ENCODE measurements at regions not wholly inside any gene's neighbourhood (a gene's known extent, or its start where the extent isn't known, plus 50 kb on each side); places are given as distances from the start of the nearest gene placed in this dataset.

GRCh38 chr7:55690-56248, 136.6 kb upstream of the FAM20C start:
- Histone ChIP-seq H2BK120ac (ENCODE audit: low read depth, low read length) (no peak overlapping the region), H3K4me2 (ENCODE audit: low read depth, low read length) (no peak overlapping the region), H3K36me3 (ENCODE audit: control insufficient read depth, insufficient read depth, low read length) (no peaks in the 10 kb centered on the region), H2AK9ac (replicated peaks; ENCODE audit: low read depth, low read length, poor library complexity) (no peak overlapping the region), H3K9me1 (ENCODE audit: insufficient read depth, low read length) (no peaks in the 10 kb centered on the region), H3K4me1 (ENCODE audit: control insufficient read depth, insufficient read depth, low read length) (no peaks in the 10 kb centered on the region), H3K27me3 (ENCODE audit: control insufficient read depth, insufficient read depth, low read length) (peaks cover 42% of the 10 kb centered on the region), H3K9me3 (ENCODE audit: control insufficient read depth, insufficient read depth, low read length) (peaks cover 4% of the 10 kb centered on the region), H3K14ac (replicated peaks; ENCODE audit: low read depth, low read length) (no peak overlapping the region), H3K4ac (ENCODE audit: low read depth, low read length) (no peak overlapping the region), H2AFZ (replicated peaks; ENCODE audit: low read length, poor library complexity) (peak overlapping the region; percentile 14), H3K9ac (ENCODE audit: low read depth, low read length) (no peak overlapping the region), H3K79me1 (ENCODE audit: low read depth in 1 of 2, low read length in 2 of 2) (no peaks in the 10 kb centered on the region), H3K18ac (ENCODE audit: low read depth, low read length) (no peak overlapping the region), H3K4me3 (ENCODE audit: insufficient read depth, low read depth, low read length) (no peak overlapping the region), H2BK5ac (ENCODE audit: low read depth, low read length, poor library complexity, severe bottlenecking) (no peak overlapping the region), H3K27ac (ENCODE audit: insufficient read depth, low read length) (no peak overlapping the region), H3K56ac (ENCODE audit: extremely low read depth, insufficient read depth, low read length) (no peak overlapping the region), H3K23ac (ENCODE audit: low read depth, low read length) (no peak overlapping the region), H2AK5ac (ENCODE audit: low read depth, low read length) (no peak overlapping the region), H2BK20ac (ENCODE audit: low read depth, low read length) (no peak overlapping the region), H2BK15ac (ENCODE audit: low read depth, low read length) (no peak overlapping the region), H4K91ac (ENCODE audit: insufficient read depth, low read depth, low read length) (no peak overlapping the region), H4K5ac (ENCODE audit: low read depth, low read length) (no peak overlapping the region), H4K8ac (ENCODE audit: low read depth in 2 of 2, low read length in 2 of 2) (no peak overlapping the region), H4K20me1 (ENCODE audit: insufficient read depth, low read length) (no peaks in the 10 kb centered on the region)
- no TSS peak for BruUV-seq (replicated peaks)
- WGBS, 2 experiments (ENCODE audit: extremely low coverage in 2 of 2, insufficient read length in 1 of 2): 74% methylated on average over 4 of the region's 9 CpGs; no CpG with 5 or more reads in 1 of the 2 experiments
- in situ Hi-C loops (cut with MboI; ENCODE audit: low sequenced_read_pairs) (no loop called here), dilution Hi-C loops (cut with HindIII; ENCODE audit: low sequenced_read_pairs, unreplicated experiment) (no loop called here), intact Hi-C loops (cut with micrococcal nuclease) (no loop called here)
- no peak for TF ChIP-seq RCOR1 (IDR thresholded peaks at IDR 0.05; ENCODE audit: insufficient replicate concordance, low read length)
- no peak for TF ChIP-seq RFX5 (IDR thresholded peaks at IDR 0.05; ENCODE audit: low read depth, low read length)
- TF ChIP-seq POLR2A (IDR thresholded peaks at IDR 0.05; ENCODE audit: low read depth, low read length): no peak
- TF ChIP-seq MXI1 (IDR thresholded peaks at IDR 0.05; ENCODE audit: borderline replicate concordance, low read depth, low read length): no peak
- TF ChIP-seq BHLHE40 (IDR thresholded peaks at IDR 0.05; ENCODE audit: low read depth, low read length): no peak
- no peak for TF ChIP-seq MAZ (IDR thresholded peaks at IDR 0.05; ENCODE audit: borderline replicate concordance, low read depth, low read length)
- TF ChIP-seq NFE2L2 (IDR thresholded peaks at IDR 0.05; ENCODE audit: low read depth, low read length): no peak
- no peak for TF ChIP-seq FOS (IDR thresholded peaks at IDR 0.05; ENCODE audit: low read depth, low read length)
- TF ChIP-seq USF2 (IDR thresholded peaks at IDR 0.05; ENCODE audit: low read depth, low read length): no peak
- TF ChIP-seq RAD21 (IDR thresholded peaks at IDR 0.05; ENCODE audit: low read length): no peak
- POLR2A ChIA-PET (ENCODE audit: unreplicated experiment): no interaction called here
- no peak for ATAC-seq (ENCODE audit: low read depth)
- DNase-seq: no peak
- CTCF ChIA-PET: interaction anchor here (0.9 kb wide), 1 partner anchor 8 kb away, joined by 3 read pairs; no protein-coding TSS in a partner anchor

Data from IMR-90 (cell line).